ENCODE measurements at regions not wholly inside any gene's neighbourhood (a gene's known extent, or its start where the extent isn't known, plus 50 kb on each side); places are given as distances from the start of the nearest gene placed in this dataset.

GRCh38 chr5:96067251-96067650 lies 105.6 kb upstream of the ELL2 start:
- intact Hi-C loops (cut with micrococcal nuclease): loop anchor here (2.0 to 5.0 kb wide), 2 partner anchors 106 to 270 kb away; partner anchors contain the start of gene ELL2
- CTCF ChIA-PET: interaction anchor here (2.8 kb wide), 1 partner anchor 17 kb away, joined by 10 read pairs; no protein-coding TSS in a partner anchor
- H3K79me2 ChIP-seq (ENCODE audit: control insufficient read depth, insufficient read depth, low read length): no peaks in the 10 kb centered on the region
- peak overlapping the region; percentile 36 for H3K9ac ChIP-seq (replicated peaks; ENCODE audit: extremely low read depth, insufficient read depth, low read length)
- H3K4me3 ChIP-seq (replicated peaks in 1 of 3; ENCODE audit: insufficient read depth in 1 of 3, low read depth in 1 of 3, low read length in 3 of 3): no peak overlapping the region
- FAIRE-seq: no peak
- no peaks in the 10 kb centered on the region for H4K20me1 ChIP-seq (replicated peaks; ENCODE audit: control insufficient read depth, extremely low read depth, insufficient read depth, low read length)
- H3K36me3 ChIP-seq (ENCODE audit: control insufficient read depth in 2 of 2, extremely low read depth in 1 of 2, insufficient read depth in 2 of 2, low read length in 2 of 2): no peaks in the 10 kb centered on the region
- H3K27me3 ChIP-seq (ENCODE audit: control insufficient read depth in 2 of 2, insufficient read depth in 2 of 2, low read length in 2 of 2): no peaks in the 10 kb centered on the region
- POLR2A ChIA-PET: interaction anchor here (0.7 kb wide), 1 partner anchor 100 kb away, joined by 3 read pairs; no protein-coding TSS in a partner anchor
- H3K9me3 ChIP-seq (replicated peaks; ENCODE audit: control insufficient read depth, insufficient read depth, low read length): no peaks in the 10 kb centered on the region
- peak; percentile 35 for DNase-seq (ENCODE audit: low read depth, low spot score)
- no peaks in the 10 kb centered on the region for H3K9me1 ChIP-seq (replicated peaks; ENCODE audit: control insufficient read depth, extremely low read depth, insufficient read depth, low read length)
- peaks cover 38% of the 10 kb centered on the region for H3K4me1 ChIP-seq (ENCODE audit: control insufficient read depth, extremely low read depth, insufficient read depth, low read length)
- peak overlapping the region; percentile 40 for H2AFZ ChIP-seq (ENCODE audit: low read depth, low read length)
- peak overlapping the region; percentile 90 for H3K27ac ChIP-seq (ENCODE audit: insufficient read depth, low read depth, low read length)
- peak overlapping the region; percentile 25 for H3K4me2 ChIP-seq (ENCODE audit: insufficient read depth, low read length)
- TF ChIP-seq FOS (IDR thresholded peaks at IDR 0.05; ENCODE audit: borderline replicate concordance, insufficient read depth, low read length): peak; percentile 41
- TF ChIP-seq CTCF (IDR thresholded peaks at IDR 0.05; ENCODE audit: extremely low read depth in 1 of 2, insufficient read depth in 1 of 2, low read depth in 1 of 2, low read length in 2 of 2): no peak
- BruUV-seq (replicated peaks): no TSS peak
- dilution Hi-C loops (cut with MboI; ENCODE audit: extremely low pct_ligation_motif_present, low sequenced_read_pairs): no loop called here

- TF ChIP-seq FOS (IDR thresholded peaks at IDR 0.05; ENCODE audit: borderline replicate concordance, insufficient read depth, low read length) (no peak), CTCF (IDR thresholded peaks at IDR 0.05; ENCODE audit: extremely low read depth in 1 of 2, insufficient read depth in 1 of 2, low read depth in 1 of 2, low read length in 2 of 2) (no peak), POLR2A (IDR thresholded peaks at IDR 0.05; ENCODE audit: low read depth, low read length) (no peak), MYC (IDR thresholded peaks at IDR 0.05; ENCODE audit: low read depth, low read length) (no peak), JUN (IDR thresholded peaks at IDR 0.05; ENCODE audit: borderline replicate concordance, insufficient read depth, insufficient read length, low read depth) (no peak), MAX (IDR thresholded peaks at IDR 0.05; ENCODE audit: insufficient read depth, insufficient read length) (no peak), POLR2AphosphoS5 (IDR thresholded peaks at IDR 0.05; ENCODE audit: insufficient read depth, low read depth, low read length) (no peak), GATA2 (IDR thresholded peaks at IDR 0.05; ENCODE audit: insufficient read depth, insufficient read length, low read depth, low read length) (no peak), EZH2 (IDR thresholded peaks at IDR 0.05; ENCODE audit: borderline replicate concordance, low read depth, low read length, severe bottlenecking) (no peak)
- peak overlapping the region; percentile 90 for H3K27ac ChIP-seq (ENCODE audit: insufficient read depth, low read depth, low read length)
- DNase-seq (ENCODE audit: low read depth, low spot score): no peak
- H3K4me2 ChIP-seq (ENCODE audit: insufficient read depth, low read length): no peak overlapping the region
- H4K20me1 ChIP-seq (replicated peaks; ENCODE audit: control insufficient read depth, extremely low read depth, insufficient read depth, low read length): no peaks in the 10 kb centered on the region
- no peak for FAIRE-seq
- H3K27me3 ChIP-seq (ENCODE audit: control insufficient read depth in 2 of 2, insufficient read depth in 2 of 2, low read length in 2 of 2): no peaks in the 10 kb centered on the region
- H3K4me1 ChIP-seq (ENCODE audit: control insufficient read depth, extremely low read depth, insufficient read depth, low read length): peaks cover 38% of the 10 kb centered on the region
- ChIA-PET POLR2A (no interaction called here), CTCF (interaction anchor here (1.0 to 2.8 kb wide), 5 partner anchors 11 to 105 kb away, joined by 3 to 14 read pairs (median 10); partner anchors contain the start of gene ELL2)
- no peak overlapping the region for H3K4me3 ChIP-seq (replicated peaks in 1 of 3; ENCODE audit: insufficient read depth in 1 of 3, low read depth in 1 of 3, low read length in 3 of 3)
- dilution Hi-C loops (cut with MboI; ENCODE audit: extremely low pct_ligation_motif_present, low sequenced_read_pairs) (no loop called here), intact Hi-C loops (cut with micrococcal nuclease) (loop anchor here (2.0 to 5.0 kb wide), 2 partner anchors 106 to 271 kb away; partner anchors contain the start of gene ELL2)
- H3K36me3 ChIP-seq (ENCODE audit: control insufficient read depth in 2 of 2, extremely low read depth in 1 of 2, insufficient read depth in 2 of 2, low read length in 2 of 2): no peaks in the 10 kb centered on the region
- no peak overlapping the region for H3K9ac ChIP-seq (replicated peaks; ENCODE audit: extremely low read depth, insufficient read depth, low read length)
- H2AFZ ChIP-seq (ENCODE audit: low read depth, low read length): peak overlapping the region; percentile 78
- H3K9me1 ChIP-seq (replicated peaks; ENCODE audit: control insufficient read depth, extremely low read depth, insufficient read depth, low read length): no peaks in the 10 kb centered on the region
- BruUV-seq (replicated peaks): no TSS peak
- H3K79me2 ChIP-seq (ENCODE audit: control insufficient read depth, insufficient read depth, low read length): no peaks in the 10 kb centered on the region
- H3K9me3 ChIP-seq (replicated peaks; ENCODE audit: control insufficient read depth, insufficient read depth, low read length): no peaks in the 10 kb centered on the region
These were observed 104.7 kb upstream of the ELL2 start for GRCh38 chr5:96066386-96066719.
